DND-41 (cell line): ENCODE measurements at regions not wholly inside any gene's neighbourhood (a gene's known extent, or its start where the extent isn't known, plus 50 kb on each side); places are given as distances from the start of the nearest gene placed in this dataset.

Experiments
- EZH2 ChIP-seq: IDR thresholded peaks from 3 replicates; pipeline ENCODE4 v1.6.1; 2012; ENCODE audit warnings: borderline replicate concordance, low read depth, mild to moderate bottlenecking, moderate library complexity, low read length, inconsistent platforms; ENCODE audit not compliant: severe bottlenecking
- TF ChIP-seq, protein P1 (sequence below): IDR thresholded peaks from 2 replicates; pipeline ENCODE4 v1.5.1; 2012; ENCODE audit warnings: borderline replicate concordance, low read length, moderate library complexity, mild to moderate bottlenecking; ENCODE audit not compliant: poor library complexity, severe bottlenecking; ENCODE audit errors: extremely low read depth

DNA sequence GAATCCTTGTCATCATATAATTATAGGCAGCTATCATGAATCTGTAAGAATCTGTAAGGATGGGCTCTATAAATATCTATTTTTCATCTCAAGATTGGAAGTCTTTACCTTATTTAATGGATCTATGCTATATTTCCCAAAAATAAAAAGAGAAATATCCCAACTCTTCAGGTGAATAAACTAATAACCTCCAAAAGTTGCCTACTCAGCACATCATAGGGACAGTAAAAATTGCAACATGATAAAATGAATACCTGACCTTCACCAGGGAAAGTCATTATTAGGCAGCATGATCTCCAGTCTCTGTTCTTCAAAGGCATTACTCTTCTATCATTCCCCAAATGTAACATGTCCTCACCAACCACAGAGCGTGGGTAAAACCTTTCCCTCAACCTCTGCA lies 277.3 kb downstream of the RAB38 start:
- TF ChIP-seq, protein P1, sequence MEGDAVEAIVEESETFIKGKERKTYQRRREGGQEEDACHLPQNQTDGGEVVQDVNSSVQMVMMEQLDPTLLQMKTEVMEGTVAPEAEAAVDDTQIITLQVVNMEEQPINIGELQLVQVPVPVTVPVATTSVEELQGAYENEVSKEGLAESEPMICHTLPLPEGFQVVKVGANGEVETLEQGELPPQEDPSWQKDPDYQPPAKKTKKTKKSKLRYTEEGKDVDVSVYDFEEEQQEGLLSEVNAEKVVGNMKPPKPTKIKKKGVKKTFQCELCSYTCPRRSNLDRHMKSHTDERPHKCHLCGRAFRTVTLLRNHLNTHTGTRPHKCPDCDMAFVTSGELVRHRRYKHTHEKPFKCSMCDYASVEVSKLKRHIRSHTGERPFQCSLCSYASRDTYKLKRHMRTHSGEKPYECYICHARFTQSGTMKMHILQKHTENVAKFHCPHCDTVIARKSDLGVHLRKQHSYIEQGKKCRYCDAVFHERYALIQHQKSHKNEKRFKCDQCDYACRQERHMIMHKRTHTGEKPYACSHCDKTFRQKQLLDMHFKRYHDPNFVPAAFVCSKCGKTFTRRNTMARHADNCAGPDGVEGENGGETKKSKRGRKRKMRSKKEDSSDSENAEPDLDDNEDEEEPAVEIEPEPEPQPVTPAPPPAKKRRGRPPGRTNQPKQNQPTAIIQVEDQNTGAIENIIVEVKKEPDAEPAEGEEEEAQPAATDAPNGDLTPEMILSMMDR, result no peak
- no peak for TF ChIP-seq EZH2
